Activated naive CD4-positive, alpha-beta T cell treated with anti-CD3 and anti-CD28 coated beads, Interleukin-2, amount 50 U/mL, for 16 hours (primary cell): ENCODE measurements at regions not wholly inside any gene's neighbourhood (a gene's known extent, or its start where the extent isn't known, plus 50 kb on each side); places are given as distances from the start of the nearest gene placed in this dataset.

Experiments
- DNase-seq: peaks from one replicate; pipeline ENCODE4 v3.0.0-alpha.2; 2020

DNA sequence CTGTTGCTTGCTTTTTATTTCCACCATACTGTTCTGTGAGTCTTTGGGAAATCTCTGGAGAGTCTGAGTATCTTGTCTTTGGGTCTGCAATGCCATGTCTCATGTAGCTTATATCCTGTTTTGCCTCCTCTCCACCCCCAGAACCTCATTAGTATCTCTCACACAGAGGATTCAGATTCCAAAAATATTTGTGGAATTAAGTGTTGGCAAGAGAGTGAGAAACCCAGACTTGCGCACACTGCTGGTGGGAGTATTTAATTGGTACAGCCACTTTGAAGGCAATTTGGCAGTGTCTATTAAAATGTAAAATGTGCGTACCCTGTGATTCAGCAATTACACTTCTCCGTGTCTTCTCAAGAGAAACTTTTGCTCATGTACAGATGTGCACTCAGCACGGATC lies 68.6 kb downstream of the ZNF621 start:
- no peak for DNase-seq

DNA sequence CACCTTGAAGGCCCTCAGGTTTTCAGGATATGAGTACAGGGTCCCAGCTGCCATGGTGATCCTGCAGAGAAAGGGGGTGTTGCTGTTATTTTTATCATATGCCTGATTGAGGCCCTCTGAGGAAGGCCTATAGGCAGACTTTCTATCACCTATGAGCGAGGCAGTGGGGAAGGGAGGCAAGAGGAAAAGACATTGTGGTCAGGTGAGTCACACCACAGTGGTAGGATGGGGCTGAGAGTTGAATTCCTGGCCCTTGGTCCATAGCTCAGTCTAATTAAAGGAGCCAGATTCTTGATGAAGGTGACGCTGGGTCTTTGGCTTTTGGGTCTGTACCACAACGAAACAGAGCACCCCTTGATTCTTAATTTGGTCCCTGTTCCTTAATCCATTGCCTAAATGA lies 72.7 kb downstream of the ZNF621 start:
- DNase-seq, result no peak

GRCh38 chr3:40598338-40598737 lies 73.6 kb downstream of the ZNF621 start:
- DNase-seq, result no peak

- no peak for DNase-seq
These were observed 74.2 kb downstream of the ZNF621 start for GRCh38 chr3:40598962-40599361.

DNA sequence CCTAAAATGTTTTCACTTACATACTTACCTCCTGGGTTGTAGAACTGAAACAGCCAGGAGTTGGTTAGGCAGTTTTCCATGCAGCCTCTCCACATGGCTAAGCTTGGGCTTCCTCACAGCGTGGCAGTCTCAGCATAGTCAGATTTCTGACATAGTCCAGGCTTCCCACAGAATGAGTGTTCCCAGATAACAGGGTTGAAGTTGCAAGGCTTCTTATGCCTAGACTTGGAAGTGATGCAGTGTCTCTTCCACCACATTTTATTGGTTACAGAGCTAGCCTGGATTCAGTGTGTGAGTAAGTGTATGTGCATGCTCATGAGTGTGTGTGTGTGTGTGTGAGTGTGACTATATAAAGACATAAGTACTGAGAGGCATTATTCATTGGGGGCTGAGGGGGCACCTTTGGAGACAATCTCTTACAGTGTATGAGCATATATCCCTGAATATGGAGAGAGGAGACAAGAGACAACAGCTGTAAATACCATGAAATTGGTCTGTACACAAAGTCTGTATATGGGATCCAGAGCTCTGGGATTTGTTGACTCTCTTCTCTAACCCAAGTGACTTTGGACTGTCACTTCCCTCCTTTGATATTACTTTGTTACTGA lies 78.1 kb downstream of the ZNF621 start:
- DNase-seq, result no peak

DNA sequence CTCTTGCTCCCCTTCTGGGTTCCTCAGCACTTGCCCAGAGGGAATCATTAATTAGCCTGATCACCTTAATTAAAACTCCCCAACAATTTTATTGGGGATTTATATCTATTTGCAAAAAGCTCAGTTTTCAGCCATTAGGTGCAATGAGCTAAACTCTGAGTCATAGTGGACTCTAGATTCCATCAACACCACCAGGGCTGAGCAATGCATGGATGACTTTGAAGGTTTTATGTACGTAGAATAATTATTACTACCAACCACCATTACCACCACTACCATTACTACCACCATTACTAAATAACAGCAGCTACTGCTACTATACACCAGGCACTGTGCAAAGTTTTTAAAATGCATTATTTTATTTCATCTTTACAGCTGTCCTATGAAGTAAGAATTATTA lies 81.2 kb downstream of the ZNF621 start:
- DNase-seq, result no peak

- no peak for DNase-seq
These were observed 83.3 kb downstream of the ZNF621 start for GRCh38 chr3:40608091-40608490.

- no peak for DNase-seq
These were observed 88.5 kb downstream of the ZNF621 start for GRCh38 chr3:40613306-40613705.

GRCh38 chr3:40615110-40615915 lies 90.6 kb downstream of the ZNF621 start:
- no peak for DNase-seq

DNA sequence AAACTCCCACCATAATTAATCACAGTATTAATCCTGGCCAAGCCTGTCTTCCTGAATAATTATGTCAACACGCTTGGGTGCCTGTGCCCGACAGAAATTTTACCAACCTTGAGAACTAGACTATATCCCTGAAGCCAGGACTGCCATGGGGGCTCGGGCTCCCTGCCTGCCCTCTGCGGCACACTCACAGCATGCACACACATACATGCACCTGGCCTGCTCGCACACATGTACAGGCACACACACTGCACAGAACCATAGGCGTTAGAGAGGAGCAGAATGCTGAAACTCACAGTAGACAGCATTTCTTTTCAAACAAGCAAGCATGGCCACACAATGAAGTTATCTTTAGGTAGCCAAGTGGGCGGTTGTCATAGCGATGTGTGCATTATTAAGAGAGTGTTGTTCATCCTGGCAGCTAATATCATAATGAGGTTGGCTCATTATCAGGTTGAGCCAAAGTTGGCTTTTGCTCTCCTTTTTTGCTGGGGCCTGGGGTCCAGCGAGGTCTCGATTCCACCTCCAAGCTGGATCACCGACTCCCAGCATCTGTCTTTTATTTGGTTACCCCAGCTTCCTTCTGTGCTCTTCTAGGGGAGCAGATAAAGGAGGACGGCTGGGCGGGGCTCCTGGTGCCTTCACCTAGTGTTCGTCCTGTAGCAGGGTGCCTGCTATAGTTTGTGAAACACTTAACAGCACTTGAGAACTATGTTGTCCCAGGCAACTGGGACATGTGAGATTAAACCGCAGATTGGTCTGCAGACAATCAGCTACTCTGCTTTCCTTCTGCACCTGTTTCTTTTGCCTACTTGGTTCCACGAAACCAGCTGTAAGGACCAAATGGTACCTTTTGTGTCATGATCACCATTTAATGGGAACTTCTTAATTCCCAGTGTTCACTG lies 91.4 kb downstream of the ZNF621 start:
- DNase-seq, result no peak

GRCh38 chr3:40617084-40617483 lies 92.3 kb downstream of the ZNF621 start:
- no peak for DNase-seq

DNA sequence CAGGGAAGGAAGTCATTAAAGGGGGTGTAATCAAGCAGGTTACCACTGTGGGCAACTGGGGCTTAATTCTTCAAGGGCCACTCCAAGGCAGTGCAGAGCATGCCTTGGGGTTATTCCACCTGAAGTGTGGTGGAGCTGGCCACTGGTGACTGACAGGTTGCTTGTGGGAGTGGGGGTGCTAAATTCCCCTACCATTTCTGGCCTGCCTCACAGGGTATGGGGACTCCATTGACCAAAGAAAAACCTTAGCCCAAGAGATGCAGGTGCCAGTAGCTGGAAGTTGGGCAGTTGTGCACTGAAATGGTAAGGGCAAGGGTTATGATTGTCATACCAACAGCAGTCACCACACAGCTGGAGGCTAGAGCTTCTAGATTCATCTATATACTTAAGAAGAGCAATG lies 93.4 kb downstream of the ZNF621 start:
- no peak for DNase-seq

GRCh38 chr3:40620151-40620550 lies 95.4 kb downstream of the ZNF621 start:
- no peak for DNase-seq

- no peak for DNase-seq
These were observed 96.5 kb downstream of the ZNF621 start for GRCh38 chr3:40621252-40621651.

- no peak for DNase-seq
These were observed 98.8 kb downstream of the ZNF621 start for GRCh38 chr3:40623567-40623966.

DNA sequence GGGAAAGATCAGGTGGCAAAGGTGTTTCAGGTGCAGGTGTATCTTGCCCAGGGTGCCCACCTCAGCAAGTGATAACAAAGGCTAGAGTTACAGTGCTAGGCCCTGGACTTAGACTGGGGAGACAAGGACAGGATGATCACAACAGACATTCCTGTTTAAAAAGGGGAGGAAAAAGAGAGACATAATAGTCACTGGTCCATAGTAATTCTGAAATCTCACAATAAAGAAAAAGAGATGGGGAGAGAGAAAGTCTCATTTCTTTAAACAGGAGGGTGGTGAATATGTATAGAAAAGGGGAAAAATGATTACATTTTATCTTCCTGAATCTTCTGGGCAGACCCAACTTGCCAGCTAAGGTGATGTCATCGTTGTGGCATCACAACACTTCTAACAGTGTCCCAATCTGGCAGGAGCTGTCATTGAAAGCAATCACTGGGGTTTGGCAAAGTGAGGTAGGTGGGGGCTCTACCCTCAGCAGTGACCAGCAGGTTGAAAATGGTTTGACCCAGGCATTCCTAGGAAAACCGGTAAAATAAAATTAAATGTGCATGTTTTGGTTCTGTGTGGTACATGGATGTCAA lies 99.5 kb downstream of the ZNF621 start:
- no peak for DNase-seq

DNA sequence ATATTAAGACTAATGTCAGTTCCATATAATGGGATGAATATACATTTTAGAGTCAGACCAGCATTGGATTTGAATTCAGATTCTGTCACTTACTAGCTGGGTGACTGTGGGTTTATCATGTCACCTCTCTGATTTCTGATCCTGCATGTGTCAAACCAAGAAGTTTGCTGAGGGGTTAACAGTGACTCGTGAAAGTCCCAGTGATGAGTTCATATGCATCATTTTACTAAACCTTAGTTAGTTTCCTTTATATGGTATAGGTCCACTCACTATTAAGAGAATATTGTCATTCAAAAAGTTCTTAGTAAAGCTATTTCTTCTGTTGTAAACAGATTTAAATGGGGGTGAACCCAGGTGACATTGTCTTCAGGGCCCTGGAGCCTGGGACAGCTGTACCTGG lies 102.3 kb downstream of the ZNF621 start:
- DNase-seq, result no peak

DNA sequence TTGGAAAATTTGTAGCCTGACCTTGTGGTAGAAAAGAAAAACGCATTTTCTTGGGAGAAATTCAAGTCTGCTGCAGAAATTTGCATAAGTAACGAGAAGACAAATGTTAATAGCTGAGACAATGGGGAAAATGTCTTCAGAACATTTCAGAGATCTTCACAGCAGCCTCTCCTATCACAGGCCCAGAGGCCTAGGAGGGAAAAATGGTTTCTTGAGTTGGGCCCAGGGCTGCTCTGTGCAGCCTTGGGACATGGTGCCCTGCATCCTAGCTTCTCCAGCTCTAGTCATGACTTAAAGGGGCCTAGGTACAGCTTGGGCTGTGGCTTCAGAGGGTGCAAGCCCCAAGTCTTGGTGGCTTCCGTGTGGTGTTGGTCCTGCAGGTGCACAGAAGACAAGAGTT lies 104.2 kb downstream of the ZNF621 start:
- no peak for DNase-seq

DNA sequence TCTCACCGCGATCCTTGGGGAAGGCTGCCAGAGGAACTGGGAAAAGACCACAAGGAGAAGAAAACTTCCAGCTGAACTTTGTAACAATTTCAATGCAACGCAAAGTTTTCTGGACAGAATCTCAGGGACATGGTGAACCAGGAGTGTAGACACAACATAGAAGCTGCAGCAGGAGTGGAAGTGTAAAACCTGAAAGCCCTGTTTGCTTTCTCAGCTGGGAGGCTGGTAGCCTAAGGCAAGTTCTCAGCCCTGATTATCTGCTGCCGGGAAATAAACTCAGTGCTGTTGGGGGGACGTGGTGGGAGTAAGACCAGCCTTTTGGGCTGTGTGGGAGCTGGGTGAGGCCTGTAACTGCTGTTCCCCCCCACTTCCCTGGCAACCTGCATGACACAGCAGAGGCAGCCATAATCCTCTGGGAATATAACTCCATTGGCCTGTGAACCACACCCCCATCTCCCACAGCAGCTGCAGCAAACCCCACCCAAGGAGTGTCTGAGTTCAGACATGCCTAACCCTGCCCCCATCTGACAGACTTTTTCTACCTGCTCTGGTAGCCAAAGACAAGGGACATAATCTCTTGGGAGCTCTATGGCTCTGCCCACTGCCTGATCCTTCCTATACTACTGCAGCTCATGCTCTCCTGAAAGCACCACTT lies 106.7 kb downstream of the ZNF621 start:
- DNase-seq, result no peak

DNA sequence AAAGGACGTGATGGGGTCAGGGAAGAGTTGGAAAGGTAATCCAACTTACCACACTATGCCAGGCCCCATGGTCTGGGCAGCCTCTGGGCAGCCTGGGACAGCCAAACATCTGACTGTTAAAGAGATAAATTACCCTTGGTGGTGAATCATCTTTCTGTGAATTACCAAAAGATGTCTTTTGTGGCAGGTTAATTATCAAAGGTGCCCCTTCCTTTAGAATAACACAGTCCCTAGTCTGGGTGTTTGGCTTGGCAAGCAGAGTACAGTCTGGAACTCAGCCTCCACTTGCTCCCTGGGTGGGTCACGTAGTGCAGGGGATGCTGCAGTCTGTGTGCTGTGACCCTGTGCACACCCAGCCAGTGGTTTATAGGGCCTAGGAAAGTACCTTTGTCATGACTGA lies 113.1 kb downstream of the ZNF621 start:
- DNase-seq, result no peak

DNA sequence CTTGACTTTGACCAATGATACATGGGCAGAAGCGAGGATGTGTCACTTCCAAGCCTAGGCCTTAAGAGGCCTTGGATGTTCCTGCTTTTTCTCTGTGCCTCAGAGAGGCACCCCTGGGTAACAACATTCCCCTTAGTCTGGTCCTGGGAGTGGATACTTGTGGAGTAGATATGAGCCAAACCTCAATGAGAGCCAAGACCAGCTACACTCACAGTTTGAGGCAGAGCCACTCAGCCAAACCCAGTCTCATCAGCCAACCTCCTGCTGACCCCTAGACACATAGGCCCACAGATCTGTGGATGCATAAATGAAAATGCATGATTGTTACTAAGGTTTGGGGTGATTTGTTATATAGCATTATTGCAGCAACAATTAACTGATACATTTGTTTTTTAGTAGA lies 114.2 kb downstream of the ZNF621 start:
- no peak for DNase-seq

- no peak for DNase-seq
These were observed 118.1 kb downstream of the ZNF621 start for GRCh38 chr3:40642812-40643211.

GRCh38 chr3:40645883-40646282 lies 121.1 kb downstream of the ZNF621 start:
- DNase-seq, result no peak
